ENCODE measurements at regions not wholly inside any gene's neighbourhood (a gene's known extent, or its start where the extent isn't known, plus 50 kb on each side); places are given as distances from the start of the nearest gene placed in this dataset.

GRCh38 chr1:90317628-90318027, 322.7 kb downstream of the ZNF326 start:
- H3K9me3 Mint-ChIP-seq, result no peaks in the 10 kb centered on the region
- no peaks in the 10 kb centered on the region for H3K27me3 Mint-ChIP-seq (ENCODE audit: low read depth)
- CTCF ChIA-PET, result no interaction called here
- no peak overlapping the region for H3K4me3 Mint-ChIP-seq
- TF ChIP-seq ZBTB21 (CRISPR knock-in tag; IDR thresholded peaks at IDR 0.05; ENCODE audit: borderline replicate concordance) (no peak), EMX1 (CRISPR knock-in tag; IDR thresholded peaks at IDR 0.05) (no peak), ARID4B (CRISPR knock-in tag; IDR thresholded peaks at IDR 0.05; ENCODE audit: borderline replicate concordance) (no peak), ESRRA (CRISPR knock-in tag; IDR thresholded peaks at IDR 0.05; ENCODE audit: borderline replicate concordance) (no peak), ATF3 (CRISPR knock-in tag; conservative IDR thresholded peaks at IDR 0.05) (no peak), ZNF396 (CRISPR knock-in tag; IDR thresholded peaks at IDR 0.05; ENCODE audit: borderline replicate concordance) (no peak), ZMAT4 (CRISPR knock-in tag; IDR thresholded peaks at IDR 0.05) (no peak), KAT7 (CRISPR knock-in tag; IDR thresholded peaks at IDR 0.05; ENCODE audit: borderline replicate concordance) (no peak)
- TF ChIP-seq, protein P1, sequence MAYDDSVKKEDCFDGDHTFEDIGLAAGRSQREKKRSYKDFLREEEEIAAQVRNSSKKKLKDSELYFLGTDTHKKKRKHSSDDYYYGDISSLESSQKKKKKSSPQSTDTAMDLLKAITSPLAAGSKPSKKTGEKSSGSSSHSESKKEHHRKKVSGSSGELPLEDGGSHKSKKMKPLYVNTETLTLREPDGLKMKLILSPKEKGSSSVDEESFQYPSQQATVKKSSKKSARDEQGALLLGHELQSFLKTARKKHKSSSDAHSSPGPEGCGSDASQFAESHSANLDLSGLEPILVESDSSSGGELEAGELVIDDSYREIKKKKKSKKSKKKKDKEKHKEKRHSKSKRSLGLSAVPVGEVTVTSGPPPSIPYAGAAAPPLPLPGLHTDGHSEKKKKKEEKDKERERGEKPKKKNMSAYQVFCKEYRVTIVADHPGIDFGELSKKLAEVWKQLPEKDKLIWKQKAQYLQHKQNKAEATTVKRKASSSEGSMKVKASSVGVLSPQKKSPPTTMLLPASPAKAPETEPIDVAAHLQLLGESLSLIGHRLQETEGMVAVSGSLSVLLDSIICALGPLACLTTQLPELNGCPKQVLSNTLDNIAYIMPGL (CRISPR knock-in tag; IDR thresholded peaks at IDR 0.05), result no peak
- TF ChIP-seq, protein P2, sequence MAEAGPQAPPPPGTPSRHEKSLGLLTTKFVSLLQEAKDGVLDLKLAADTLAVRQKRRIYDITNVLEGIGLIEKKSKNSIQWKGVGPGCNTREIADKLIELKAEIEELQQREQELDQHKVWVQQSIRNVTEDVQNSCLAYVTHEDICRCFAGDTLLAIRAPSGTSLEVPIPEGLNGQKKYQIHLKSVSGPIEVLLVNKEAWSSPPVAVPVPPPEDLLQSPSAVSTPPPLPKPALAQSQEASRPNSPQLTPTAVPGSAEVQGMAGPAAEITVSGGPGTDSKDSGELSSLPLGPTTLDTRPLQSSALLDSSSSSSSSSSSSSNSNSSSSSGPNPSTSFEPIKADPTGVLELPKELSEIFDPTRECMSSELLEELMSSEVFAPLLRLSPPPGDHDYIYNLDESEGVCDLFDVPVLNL (CRISPR knock-in tag; IDR thresholded peaks at IDR 0.05; ENCODE audit: borderline replicate concordance, low read depth), result no peak
- POLR2A ChIA-PET, result no interaction called here
- ATAC-seq (no peak), DNase-seq (ENCODE audit: low spot score) (no peak)
- H3K4me1 Mint-ChIP-seq, result no peaks in the 10 kb centered on the region
- no peaks in the 10 kb centered on the region for H3K36me3 Mint-ChIP-seq
- H3K27ac Mint-ChIP-seq, result no peak overlapping the region

- H3K4me1 Mint-ChIP-seq, result no peaks in the 10 kb centered on the region
- no peak overlapping the region for H3K4me3 Mint-ChIP-seq
- DNase-seq (ENCODE audit: low spot score) (no peak), ATAC-seq (no peak)
- ChIA-PET POLR2A (no interaction called here), CTCF (interaction anchor here (0.5 to 1.4 kb wide), 2 partner anchors 165 to 277 kb away, joined by 3 read pairs; no protein-coding TSS in a partner anchor)
- H3K36me3 Mint-ChIP-seq, result no peaks in the 10 kb centered on the region
- TF ChIP-seq MAX (CRISPR knock-in tag; IDR thresholded peaks at IDR 0.05) (no peak), ATF2 (CRISPR knock-in tag; IDR thresholded peaks at IDR 0.05; ENCODE audit: borderline replicate concordance, low read depth) (no peak), CREB1 (CRISPR knock-in tag; IDR thresholded peaks at IDR 0.05) (no peak)
- no peaks in the 10 kb centered on the region for H3K9me3 Mint-ChIP-seq
- no peaks in the 10 kb centered on the region for H3K27me3 Mint-ChIP-seq (ENCODE audit: low read depth)
- no peak overlapping the region for H3K27ac Mint-ChIP-seq
These were observed 319.6 kb downstream of the ZNF326 start for GRCh38 chr1:90314533-90314932.

Data from WTC11 (cell line).